GM18858 (cell line): ENCODE measurements at regions not wholly inside any gene's neighbourhood (a gene's known extent, or its start where the extent isn't known, plus 50 kb on each side); places are given as distances from the start of the nearest gene placed in this dataset.
"Not testable (repeated sequence)": the region's sequence is repeated elsewhere in the genome, so short reads cannot be mapped to it uniquely, and the experiment has no call there.

Experiments
- ATAC-seq: cut with Tn5 transposase; IDR thresholded peaks from one replicate; pipeline ENCODE4 v1.9.1; 2021; ENCODE audit not compliant: unreplicated experiment

DNA sequence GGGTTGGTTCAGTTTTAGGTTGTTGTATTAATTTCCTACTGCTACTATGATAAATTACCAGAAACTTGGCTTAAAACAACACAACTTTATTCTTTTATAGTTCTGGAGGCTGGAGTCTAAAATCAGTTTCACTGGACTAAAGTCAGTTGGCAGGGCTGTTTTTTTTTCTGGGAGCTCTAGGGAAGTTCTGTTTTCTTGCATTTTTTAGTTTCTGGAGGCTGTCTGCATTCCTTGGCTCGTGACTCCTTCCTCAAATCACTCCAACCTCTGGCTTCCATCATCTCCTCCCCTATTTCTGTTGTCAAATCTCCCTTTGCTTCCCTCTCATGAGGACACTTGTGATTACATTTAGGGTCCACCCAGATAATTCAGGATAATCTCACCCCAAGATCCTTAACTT, 51.3 kb upstream of the SUB1 start:
- ATAC-seq = no peak

DNA sequence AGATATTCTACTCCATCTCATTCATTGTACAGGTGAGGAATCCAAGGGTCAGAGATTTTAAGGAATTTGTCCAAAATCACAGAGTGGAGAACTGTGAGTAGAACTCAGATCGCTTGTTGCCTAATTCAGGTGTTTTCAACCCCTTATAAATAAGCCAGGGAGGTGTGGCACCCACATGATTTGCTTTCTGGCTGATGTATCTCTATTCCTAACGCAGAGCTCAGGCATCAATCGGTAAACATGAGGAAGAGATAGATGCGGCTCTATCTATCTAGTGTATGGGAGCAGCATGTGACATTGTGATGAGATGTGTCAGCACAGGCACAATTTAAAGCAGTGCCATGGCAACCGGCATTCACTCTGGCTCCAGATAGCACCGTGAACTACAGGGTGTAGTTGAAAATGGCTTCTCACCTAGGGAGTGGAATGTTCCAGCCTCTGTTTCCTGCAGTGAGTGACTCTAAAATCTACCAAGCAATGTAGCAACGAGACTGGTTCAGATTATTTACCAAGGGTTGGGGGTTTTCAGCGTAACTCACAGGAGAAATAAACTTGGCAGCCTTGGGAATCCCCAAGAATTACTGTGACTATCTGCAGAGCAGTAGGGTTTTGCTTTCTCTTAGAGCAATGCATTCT, 53.4 kb upstream of the SUB1 start:
- peak; percentile 21 for ATAC-seq

- ATAC-seq = not testable (repeated sequence)
Measured at GRCh38 chr5:32527321-32527720, 58.0 kb upstream of the SUB1 start.

GRCh38 chr5:32526810-32527209, 58.5 kb upstream of the SUB1 start:
- no peak for ATAC-seq

DNA sequence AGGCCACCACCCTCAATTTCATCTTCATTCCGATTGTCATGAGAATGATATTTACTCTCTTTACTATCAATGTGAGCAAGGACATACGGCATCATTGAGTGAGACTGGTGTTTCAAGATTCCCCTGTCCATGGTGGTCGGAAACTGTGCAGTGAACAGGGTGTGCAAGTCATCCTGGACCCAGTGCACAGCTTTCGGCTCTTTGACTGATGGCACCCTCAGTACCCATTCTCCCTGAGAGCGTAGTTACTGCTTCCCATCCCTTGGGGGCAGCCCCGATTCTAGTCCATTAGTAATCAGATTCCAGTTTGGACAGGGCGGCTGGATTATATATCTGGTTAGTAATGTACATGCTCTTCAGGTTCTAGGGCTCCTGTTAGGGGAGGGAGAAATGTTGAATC, 61.7 kb upstream of the SUB1 start:
- ATAC-seq = no peak

DNA sequence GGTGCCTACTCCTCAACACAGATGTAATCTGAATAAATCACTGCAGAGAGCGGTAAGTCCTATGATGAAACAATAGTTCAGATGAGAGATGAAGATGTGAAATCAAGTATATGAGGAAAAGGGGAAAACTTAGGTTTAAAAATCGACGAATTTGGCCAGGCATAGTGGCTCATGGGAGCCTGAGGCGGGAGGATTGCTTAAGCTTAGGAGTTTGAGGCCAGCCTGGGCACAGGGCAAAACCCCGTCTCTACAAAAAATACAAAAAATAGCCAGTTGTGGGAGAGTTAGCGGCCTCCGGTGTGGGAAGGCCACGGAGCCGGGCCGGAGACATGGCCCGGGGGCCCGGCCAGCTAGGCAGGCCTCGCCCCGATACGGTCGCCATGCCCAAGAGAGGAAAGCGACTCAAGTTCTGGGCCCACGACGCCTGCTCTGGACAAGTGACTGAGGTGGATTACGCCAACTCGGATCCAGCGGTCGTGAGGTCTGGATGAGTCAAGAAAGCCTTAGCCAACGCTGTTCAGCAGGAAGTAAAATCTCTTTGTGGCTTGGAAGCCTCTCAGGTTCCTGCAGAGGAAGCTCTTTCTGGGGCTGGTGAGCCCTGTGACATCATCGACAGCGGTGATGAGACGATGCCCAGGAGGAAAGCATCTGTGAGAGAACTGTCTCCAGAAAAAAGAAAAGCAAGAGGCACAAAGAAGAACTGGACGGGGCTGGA, 62.8 kb upstream of the SUB1 start:
- no peak for ATAC-seq

- ATAC-seq = no peak
Measured at GRCh38 chr5:32521481-32521880, 63.9 kb upstream of the SUB1 start.

DNA sequence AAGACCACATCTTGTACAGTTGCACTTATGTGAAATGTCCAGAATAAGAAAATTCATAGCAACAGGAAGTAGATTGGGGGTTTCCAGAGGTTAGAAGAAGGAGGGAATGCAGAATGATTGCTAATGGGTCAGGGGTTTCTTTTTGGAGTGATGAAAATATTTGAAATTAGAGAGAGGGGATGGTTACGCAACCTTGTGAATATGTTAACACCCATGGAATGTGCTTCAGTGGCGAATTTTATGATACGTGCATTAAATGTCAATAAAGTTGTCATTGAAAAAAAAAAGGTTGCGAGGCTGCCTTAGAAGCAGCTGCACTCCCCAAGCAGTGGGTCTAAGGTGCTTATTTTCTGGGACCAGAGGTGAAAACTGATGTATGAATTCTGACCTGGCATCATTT, 64.4 kb upstream of the SUB1 start:
- ATAC-seq = no peak

- no peak for ATAC-seq
Measured at GRCh38 chr5:32520356-32520755, 65.0 kb upstream of the SUB1 start.

DNA sequence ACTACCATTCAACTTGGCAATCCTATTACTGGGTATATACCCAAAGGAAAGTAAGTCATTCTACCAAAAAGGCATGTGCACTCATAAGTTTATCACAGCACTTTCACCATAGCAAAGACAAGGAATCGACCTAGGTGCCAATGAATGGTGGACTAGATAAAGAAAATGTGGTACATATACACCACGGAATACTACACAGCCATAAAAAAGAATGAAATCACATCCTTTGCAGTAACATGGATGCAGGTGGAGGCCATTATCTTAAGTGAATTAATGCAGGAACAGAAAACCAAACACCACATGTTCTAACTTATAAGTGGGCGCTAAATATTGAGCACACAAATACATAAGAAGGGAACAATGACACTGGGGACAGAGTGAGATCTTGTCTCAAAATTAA, 65.8 kb upstream of the SUB1 start:
- ATAC-seq = no peak

GRCh38 chr5:32514806-32515205, 70.3 kb upstream of the ZFR start:
- ATAC-seq = no peak

DNA sequence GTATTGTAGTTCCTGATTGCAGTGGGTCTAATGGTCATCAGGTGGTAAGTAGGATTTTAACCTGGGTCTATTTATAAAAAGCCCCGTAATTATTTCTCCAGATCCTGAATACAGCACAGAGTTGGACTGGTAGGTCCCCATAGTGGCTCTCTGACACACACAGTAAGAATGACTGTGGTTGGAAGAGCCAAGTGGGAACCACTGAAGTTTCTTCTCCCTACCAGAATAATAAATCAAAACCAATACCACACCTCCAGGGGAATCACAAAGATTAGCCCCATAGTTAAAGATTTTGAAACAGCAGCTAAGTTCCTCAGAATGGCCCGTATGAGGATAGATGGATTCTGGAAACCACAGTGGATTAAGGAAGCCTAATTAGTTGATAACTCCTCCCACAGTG, 68.4 kb upstream of the ZFR start:
- no peak for ATAC-seq

- ATAC-seq = no peak
Measured at GRCh38 chr5:32511776-32512374, 67.3 kb upstream of the ZFR start.

DNA sequence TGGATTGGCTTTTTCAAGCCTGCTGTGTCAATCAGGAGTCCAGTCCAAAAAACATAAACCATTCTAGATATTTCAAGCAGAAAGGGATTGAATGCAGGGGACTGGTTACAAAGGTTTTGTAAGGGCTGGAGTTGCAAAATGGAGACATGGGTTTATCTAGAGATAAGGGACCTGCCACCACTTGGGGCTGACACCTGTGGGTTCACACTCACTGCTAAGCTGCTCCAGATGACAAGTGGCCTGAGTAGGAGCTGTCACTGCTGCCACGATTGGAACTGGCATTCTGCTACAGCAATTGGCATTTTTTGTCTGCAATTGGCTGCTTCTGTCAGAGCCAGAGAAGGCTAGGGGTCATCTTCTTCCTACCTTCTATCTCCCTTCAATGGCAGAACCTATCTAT, 66.3 kb upstream of the ZFR start:
- ATAC-seq = no peak

DNA sequence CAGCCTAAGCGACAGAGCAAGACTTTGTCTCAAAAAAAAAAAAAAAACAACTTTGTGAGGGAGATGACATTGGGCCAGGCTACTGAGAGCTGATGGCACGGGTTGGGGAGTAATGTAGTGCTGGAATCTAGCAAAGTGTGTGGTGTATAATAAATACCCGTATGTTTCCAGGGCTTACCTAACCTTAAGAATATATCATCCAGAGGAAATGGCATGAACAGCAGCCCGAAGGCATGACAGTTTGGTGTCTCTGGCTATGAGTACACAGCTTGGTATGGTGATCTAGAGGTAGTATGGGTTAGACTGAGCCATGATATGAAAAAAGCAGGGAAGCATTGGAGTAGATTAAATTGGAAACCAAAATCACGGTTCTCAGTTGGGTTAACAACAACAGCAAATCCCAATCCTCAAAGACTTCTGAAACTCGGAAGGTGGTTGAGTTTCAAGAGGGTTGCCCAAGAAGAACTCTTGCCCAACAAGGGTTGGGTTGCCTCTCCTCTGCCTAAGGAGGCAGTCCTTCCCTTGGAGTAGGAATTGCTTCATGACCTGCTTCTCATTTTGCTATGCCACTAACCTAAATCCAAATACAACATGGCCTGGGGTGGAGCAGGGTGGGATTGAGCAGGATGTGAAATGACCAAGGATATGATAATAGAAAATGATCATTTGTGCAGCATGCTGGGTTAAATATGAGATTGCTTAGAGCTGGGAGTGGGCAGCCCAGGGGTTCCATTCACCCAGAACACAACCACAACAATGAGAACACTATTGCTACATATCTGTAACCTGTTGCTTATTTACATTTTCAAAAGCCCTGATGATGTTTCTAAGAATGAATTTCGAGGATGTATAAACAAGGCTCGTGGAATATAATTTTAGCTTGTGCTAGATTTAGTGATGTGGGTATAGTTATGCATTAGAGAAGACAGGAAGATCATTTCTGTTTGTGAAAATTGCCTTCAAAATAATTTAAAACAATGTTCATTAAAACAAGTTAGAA, 64.6 kb upstream of the ZFR start:
- no peak for ATAC-seq

- ATAC-seq = no peak
Measured at GRCh38 chr5:32507738-32508434, 63.3 kb upstream of the ZFR start.

- no peak for ATAC-seq
Measured at GRCh38 chr5:32506799-32507198, 62.3 kb upstream of the ZFR start.

- no peak for ATAC-seq
Measured at GRCh38 chr5:32506201-32506661, 61.7 kb upstream of the ZFR start.

DNA sequence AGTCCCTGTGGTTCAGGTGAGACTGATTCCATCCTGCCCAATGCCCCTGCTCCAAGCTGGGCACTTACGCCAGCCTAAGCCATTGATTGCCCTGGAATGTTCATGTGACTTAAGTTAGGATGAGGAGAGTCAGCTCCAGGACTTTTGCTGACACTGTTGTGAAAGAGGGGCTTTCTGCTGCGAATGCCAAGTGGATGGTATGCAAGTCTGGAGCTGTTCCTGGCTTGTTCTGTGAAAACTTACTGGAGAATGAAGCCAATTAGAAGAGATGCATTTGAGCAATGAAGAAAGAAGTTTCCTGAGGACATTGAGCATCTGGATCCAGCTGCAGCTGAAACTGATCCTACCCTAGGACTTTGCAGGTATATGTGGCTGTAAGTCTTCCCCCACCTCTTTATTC, 61.2 kb upstream of the ZFR start:
- ATAC-seq = no peak

DNA sequence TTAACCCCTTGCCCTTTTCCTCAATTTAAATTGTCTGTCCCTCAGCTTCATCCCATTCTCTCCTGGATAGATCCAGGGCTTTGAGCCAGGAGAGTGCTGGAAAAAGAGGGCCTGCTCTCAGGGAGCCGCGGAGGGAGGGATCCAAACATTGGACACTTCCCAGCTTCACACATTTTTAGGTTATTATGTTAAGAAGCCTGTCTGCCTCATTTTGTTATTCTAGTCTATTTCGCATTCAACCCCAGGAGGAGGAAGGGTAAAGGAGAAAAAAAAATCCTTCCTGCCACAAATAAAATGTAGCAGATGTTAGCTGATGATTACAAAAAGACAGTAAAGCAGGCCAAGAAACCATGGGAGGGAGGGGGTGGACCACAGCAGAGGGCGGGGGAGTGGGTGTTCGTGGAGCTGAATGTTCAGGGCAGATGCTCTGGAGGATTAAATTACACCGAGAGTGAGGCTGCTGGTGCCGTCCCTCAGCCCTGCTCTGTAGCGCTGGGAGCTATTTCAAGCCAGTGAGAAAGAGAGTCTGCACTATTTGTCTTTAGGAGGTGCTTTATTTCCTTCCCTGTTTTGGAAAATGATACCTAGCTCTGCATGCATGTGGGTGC, 60.6 kb upstream of the ZFR start:
- ATAC-seq = no peak
